Lower leg skin (tissue), 4 donors: ENCODE measurements at regions not wholly inside any gene's neighbourhood (a gene's known extent, or its start where the extent isn't known, plus 50 kb on each side); places are given as distances from the start of the nearest gene placed in this dataset.

ENCODE experiments used
- DNase-seq, 2 donors: peaks; one replicate each; pipeline ENCODE4 v3.0.0-alpha.2; 2019; ENCODE audit warnings: low spot score in 2 of 2
- H3K4me3 ChIP-seq: fragments of 200-600 bp; sonication (generic); 2 replicates; pipeline ENCODE4 v1.5.1; 2017; ENCODE audit warnings: mild to moderate bottlenecking, low read depth; ENCODE audit not compliant: poor library complexity, severe bottlenecking
- POLR2A ChIP-seq, 2 donors: fragments of 450-650 bp; IDR thresholded peaks; one replicate each; pipeline ENCODE4 v1.6.1; 2016 to 2017; ENCODE audit warnings: antibody characterized with exemption in 2 of 2, mild to moderate bottlenecking in 1 of 2, moderate library complexity in 1 of 2
- WGBS, 2 donors: methylation state at CpG; one replicate each; pipeline ENCODE4 v1.1.5; 2018; 5-methylcytosine and 5-hydroxymethylcytosine counted together
- intact Hi-C: fragments of 100-400 bp; cut with DNase I; formaldehyde crosslinking; loops from one replicate; pipeline ENCODE4 v1.15.0; 2023; ENCODE audit warnings: low total_unique reads
- TF ChIP-seq, protein P1 (sequence below), 3 donors: fragments of 450-650 bp; IDR thresholded peaks; one replicate each; pipeline ENCODE4 v1.5.1; 2016; ENCODE audit warnings: antibody characterized with exemption in 3 of 3, mild to moderate bottlenecking in 3 of 3, moderate library complexity in 2 of 3

DNA sequence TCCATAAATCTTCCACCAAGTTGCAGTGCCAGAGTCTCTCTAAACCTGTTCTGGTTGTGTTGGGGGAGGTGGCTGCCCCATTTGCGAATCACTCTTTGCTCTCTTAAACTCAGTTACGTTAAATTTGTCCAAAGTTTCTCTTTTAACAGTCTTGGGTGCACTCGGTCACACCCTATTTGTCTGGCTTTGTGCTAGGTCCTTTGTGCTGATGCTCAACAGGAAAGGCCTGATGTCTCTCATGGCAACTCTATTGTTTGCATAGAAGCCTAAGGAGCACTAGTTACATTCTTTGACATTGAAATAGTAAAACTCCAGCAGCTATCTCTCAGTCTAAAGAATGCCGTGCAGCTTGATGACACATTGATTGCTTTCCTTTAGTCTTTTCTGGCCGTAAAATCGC lies 105.1 kb downstream of the TRMT11 start:
- DNase-seq, result no peak
- no peak for TF ChIP-seq POLR2A (IDR thresholded peaks at IDR 0.05)
- TF ChIP-seq, protein P1, sequence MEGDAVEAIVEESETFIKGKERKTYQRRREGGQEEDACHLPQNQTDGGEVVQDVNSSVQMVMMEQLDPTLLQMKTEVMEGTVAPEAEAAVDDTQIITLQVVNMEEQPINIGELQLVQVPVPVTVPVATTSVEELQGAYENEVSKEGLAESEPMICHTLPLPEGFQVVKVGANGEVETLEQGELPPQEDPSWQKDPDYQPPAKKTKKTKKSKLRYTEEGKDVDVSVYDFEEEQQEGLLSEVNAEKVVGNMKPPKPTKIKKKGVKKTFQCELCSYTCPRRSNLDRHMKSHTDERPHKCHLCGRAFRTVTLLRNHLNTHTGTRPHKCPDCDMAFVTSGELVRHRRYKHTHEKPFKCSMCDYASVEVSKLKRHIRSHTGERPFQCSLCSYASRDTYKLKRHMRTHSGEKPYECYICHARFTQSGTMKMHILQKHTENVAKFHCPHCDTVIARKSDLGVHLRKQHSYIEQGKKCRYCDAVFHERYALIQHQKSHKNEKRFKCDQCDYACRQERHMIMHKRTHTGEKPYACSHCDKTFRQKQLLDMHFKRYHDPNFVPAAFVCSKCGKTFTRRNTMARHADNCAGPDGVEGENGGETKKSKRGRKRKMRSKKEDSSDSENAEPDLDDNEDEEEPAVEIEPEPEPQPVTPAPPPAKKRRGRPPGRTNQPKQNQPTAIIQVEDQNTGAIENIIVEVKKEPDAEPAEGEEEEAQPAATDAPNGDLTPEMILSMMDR (IDR thresholded peaks at IDR 0.05), result no peak
- WGBS, 2 donors, result 73 to 87% methylated on average over 6 of the region's 6 CpGs
- intact Hi-C loops, result no loop called here
- H3K4me3 ChIP-seq, result no peak overlapping the region

DNA sequence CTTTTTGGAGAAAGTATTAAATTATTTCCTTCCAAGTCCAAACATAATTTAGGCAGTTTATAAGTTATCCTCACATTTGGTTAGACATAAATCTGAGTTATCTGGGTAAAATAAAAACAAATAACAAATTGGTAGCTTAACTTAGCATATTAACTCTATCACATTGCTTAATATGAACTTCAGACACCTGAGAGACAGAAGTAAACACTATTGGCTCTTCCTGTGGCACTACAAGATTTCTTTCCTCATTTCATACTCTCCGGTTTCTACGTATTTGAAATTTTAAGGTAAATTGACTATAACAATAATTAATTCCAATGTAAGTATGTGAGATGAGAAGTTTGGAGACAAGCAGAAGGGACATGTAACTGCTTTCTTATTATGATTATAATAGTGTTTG lies 106.8 kb downstream of the TRMT11 start:
- WGBS, 2 donors, result 91 to 94% methylated on average over 2 of the region's 2 CpGs
- no peak for DNase-seq
- TF ChIP-seq POLR2A (IDR thresholded peaks at IDR 0.05), result no peak
- TF ChIP-seq, protein P1 (IDR thresholded peaks at IDR 0.05), result no peak
- no peak overlapping the region for H3K4me3 ChIP-seq
- intact Hi-C loops, result no loop called here

DNA sequence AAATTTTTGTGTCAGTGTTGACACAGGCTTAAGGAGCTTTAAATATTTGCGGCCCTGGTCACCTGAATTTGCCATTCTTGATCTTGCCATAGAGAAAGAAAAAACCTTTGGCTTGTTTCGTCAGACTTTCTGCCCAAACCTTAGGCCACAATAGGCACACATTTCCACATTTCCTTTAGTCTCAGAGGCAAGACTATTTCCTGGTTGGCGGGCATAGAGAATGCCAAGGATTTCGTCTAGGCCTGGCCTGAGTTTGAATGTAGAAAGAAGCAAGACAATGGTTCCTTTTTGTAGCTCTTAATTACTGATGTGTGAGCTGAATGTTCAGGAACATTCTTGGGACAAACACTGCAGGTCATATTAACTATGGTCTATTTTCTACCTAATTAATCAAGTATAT lies 108.1 kb downstream of the TRMT11 start:
- no peak for TF ChIP-seq POLR2A (IDR thresholded peaks at IDR 0.05)
- TF ChIP-seq, protein P1 (IDR thresholded peaks at IDR 0.05), result no peak
- DNase-seq, result no peak
- 73 to 87% methylated on average over 4 of the region's 4 CpGs for WGBS, 2 donors
- intact Hi-C loops, result no loop called here
- H3K4me3 ChIP-seq, result no peak overlapping the region

DNA sequence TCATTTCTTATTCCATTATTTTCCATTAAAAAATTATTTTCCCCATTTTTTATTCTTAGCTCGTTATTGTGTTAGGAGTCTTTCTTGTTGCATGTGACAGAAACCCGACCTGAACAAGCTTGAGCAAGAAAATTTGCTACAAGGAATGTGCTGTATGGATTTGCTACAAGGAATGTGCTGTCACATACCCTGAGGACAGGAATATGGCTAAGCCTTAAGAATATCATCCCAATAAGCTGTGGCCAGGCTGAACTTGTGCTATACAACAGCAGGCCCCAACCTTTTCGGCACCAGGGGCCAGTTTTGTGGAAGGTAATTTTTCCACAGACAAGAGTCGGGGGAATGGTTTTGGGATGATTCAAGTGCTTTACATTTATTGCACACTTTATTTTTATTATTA lies 114.0 kb downstream of the TRMT11 start:
- intact Hi-C loops, result no loop called here
- WGBS, 2 donors, result 66 to 73% methylated on average over 4 of the region's 4 CpGs
- no peak for DNase-seq
- TF ChIP-seq POLR2A (IDR thresholded peaks at IDR 0.05), result no peak
- TF ChIP-seq, protein P1 (IDR thresholded peaks at IDR 0.05), result no peak
- H3K4me3 ChIP-seq, result no peak overlapping the region

DNA sequence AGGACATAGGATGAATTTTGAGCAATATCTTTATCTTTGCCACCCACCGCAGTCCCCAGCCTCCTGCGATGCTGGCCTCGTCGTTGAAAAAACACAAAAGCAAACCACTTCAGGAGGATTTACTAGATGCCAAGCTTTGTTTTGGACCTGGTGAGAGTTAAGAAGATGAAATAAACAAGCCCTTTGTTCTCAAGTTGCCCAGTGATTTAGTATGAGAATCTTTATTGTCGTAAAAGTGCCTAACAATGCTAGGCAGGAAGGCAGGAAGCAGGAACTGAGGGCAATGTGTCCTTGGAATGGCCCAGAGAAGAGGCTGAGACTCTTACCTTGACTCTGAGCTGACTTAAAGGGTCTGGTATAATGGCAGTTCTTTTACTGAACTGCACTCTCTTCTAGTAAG lies 116.0 kb downstream of the TRMT11 start:
- H3K4me3 ChIP-seq, result no peak overlapping the region
- intact Hi-C loops, result no loop called here
- 81 to 87% methylated on average over 5 of the region's 5 CpGs for WGBS, 2 donors
- TF ChIP-seq, protein P1 (IDR thresholded peaks at IDR 0.05), result no peak
- TF ChIP-seq POLR2A (IDR thresholded peaks at IDR 0.05), result no peak
- DNase-seq, result no peak

DNA sequence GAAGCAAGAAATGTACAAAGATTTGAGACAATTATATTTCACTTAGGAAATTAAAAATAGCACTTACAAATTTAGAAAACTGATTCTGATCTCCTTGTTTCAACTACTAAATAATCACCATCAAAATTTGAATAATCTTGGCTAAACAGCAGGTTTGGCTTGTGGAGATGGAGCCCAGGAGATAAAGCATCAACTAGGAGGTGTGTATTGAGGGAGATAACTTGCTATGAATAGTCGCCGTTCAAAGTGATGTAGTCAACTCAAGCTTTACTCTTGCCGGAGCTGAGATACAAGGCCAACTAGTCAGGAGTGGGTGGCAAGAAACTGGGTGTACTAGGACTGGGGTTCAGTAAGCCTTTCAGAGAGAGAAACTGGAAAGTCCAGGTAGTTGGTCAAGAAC lies 117.7 kb downstream of the TRMT11 start:
- intact Hi-C loops, result no loop called here
- no peak overlapping the region for H3K4me3 ChIP-seq
- TF ChIP-seq, protein P1 (IDR thresholded peaks at IDR 0.05), result no peak
- TF ChIP-seq POLR2A (IDR thresholded peaks at IDR 0.05), result no peak
- no peak for DNase-seq
- 91 to 96% methylated on average over 3 of the region's 3 CpGs for WGBS, 2 donors
